Testis (tissue), 2 donors: ENCODE measurements at regions not wholly inside any gene's neighbourhood (a gene's known extent, or its start where the extent isn't known, plus 50 kb on each side); places are given as distances from the start of the nearest gene placed in this dataset.

Experiments
- CTCF ChIP-seq, 3 experiments: fragments of 450-650 bp in 2 of 3; fragments of 200-600 bp in 1 of 3; sonication (generic) in 1 of 3; IDR thresholded peaks; one replicate each; pipeline ENCODE4 v1.5.1; 2016 to 2019; ENCODE audit warnings: antibody characterized with exemption in 3 of 3, mild to moderate bottlenecking in 2 of 3, moderate library complexity in 1 of 3
- POLR2A ChIP-seq: fragments of 450-650 bp; IDR thresholded peaks from one replicate; pipeline ENCODE4 v1.6.1; 2017; ENCODE audit warnings: antibody characterized with exemption, mild to moderate bottlenecking, moderate library complexity

- no peak for TF ChIP-seq CTCF (IDR thresholded peaks at IDR 0.05)
- no peak for TF ChIP-seq POLR2A
These were observed 516.6 kb downstream of the PTPRC start for GRCh38 chr1:199155166-199156019.
